H1 (cell line): ENCODE measurements at regions not wholly inside any gene's neighbourhood (a gene's known extent, or its start where the extent isn't known, plus 50 kb on each side); places are given as distances from the start of the nearest gene placed in this dataset.

ENCODE experiments used
- CTCF ChIA-PET: fragments of 300-600 bp; sonication (Branson Sonifier 250); formaldehyde crosslinking; loops from one replicate; lab custom pipeline; 2021; ENCODE audit not compliant: partially characterized antibody; lab: Charles Lee
- POLR2A ChIA-PET: fragments of 300-600 bp; sonication (Branson Sonifier 250); formaldehyde crosslinking; loops from one replicate; lab custom pipeline; 2021; ENCODE audit warnings: inconsistent platforms; ENCODE audit not compliant: partially characterized antibody; lab: Charles Lee
- DNase-seq, 2 experiments: peaks; one replicate each; pipeline versions ENCODE4 v3.0.0 to v3.0.0-alpha.2; 2010 to 2022; ENCODE audit warnings: low spot score in 2 of 2, low read depth in 1 of 2, mixed read lengths in 1 of 2
- FAIRE-seq: peaks from 2 replicates; lab custom pipeline; 2011; peaks lifted over from hg19 to GRCh38; lab: Jason Lieb, UNC
- H2AFZ ChIP-seq: 2 replicates; pipeline ENCODE4 v1.8.1; 2012; ENCODE audit warnings: low read length, inconsistent platforms
- H2AK5ac ChIP-seq: 2 replicates; pipeline ENCODE4 v1.6.1; 2013; ENCODE audit warnings: low read depth, low read length
- H2BK120ac ChIP-seq: replicated peaks from 2 replicates; pipeline ENCODE3; 2013; ENCODE audit warnings: low read depth, low read length, inconsistent platforms
- H2BK12ac ChIP-seq: 2 replicates; pipeline ENCODE4 v1.6.1; 2013; ENCODE audit warnings: low read depth, low read length
- H2BK15ac ChIP-seq: 2 replicates; pipeline ENCODE4 v1.6.1; 2013; ENCODE audit warnings: low read length
- H2BK20ac ChIP-seq: 2 replicates; pipeline ENCODE4 v1.6.1; 2013; ENCODE audit warnings: low read length
- H2BK5ac ChIP-seq: 2 replicates; pipeline ENCODE4 v1.6.1; 2013; ENCODE audit warnings: low read depth, low read length
- H3K14ac ChIP-seq: 2 replicates; pipeline ENCODE4 v1.6.1; 2013; ENCODE audit warnings: inconsistent platforms; ENCODE audit not compliant: insufficient read length
- H3K18ac ChIP-seq: 2 replicates; pipeline ENCODE4 v1.6.1; 2013; ENCODE audit warnings: low read length; ENCODE audit errors: extremely low read depth
- H3K23ac ChIP-seq: 2 replicates; pipeline ENCODE4 v1.6.1; 2013; ENCODE audit warnings: inconsistent platforms; ENCODE audit not compliant: insufficient read length
- H3K23me2 ChIP-seq: 2 replicates; pipeline ENCODE4 v1.6.1; 2013; ENCODE audit warnings: low read depth, low read length
- H3K27ac ChIP-seq: 2 replicates; pipeline ENCODE4 v1.6.1; 2011; ENCODE audit warnings: low read depth, low read length, inconsistent platforms
- H3K27me3 ChIP-seq, 4 experiments: replicated peaks in 1 of 4; 1 replicate in 1 of 4; 2 replicates in 3 of 4; pipeline versions ENCODE4 v1.6.1 to v1.8.1; 2011 to 2013; ENCODE audit warnings: low read length in 3 of 4, mild to moderate bottlenecking in 3 of 4, inconsistent platforms in 2 of 4, mixed read lengths in 2 of 4, moderate library complexity in 1 of 4; ENCODE audit not compliant: control insufficient read depth in 3 of 4, insufficient read depth in 3 of 4; ENCODE audit errors: extremely low read depth in 1 of 4
- H3K36me3 ChIP-seq, 4 experiments: 2 replicates each; pipeline versions ENCODE4 v1.6.1 to v1.8.1; 2011 to 2013; ENCODE audit warnings: mild to moderate bottlenecking in 4 of 4, low read length in 3 of 4, moderate library complexity in 2 of 4, control low read depth in 1 of 4, inconsistent platforms in 1 of 4; ENCODE audit not compliant: insufficient read depth in 4 of 4, control insufficient read depth in 2 of 4
- H3K4ac ChIP-seq: replicated peaks from 2 replicates; pipeline ENCODE3; 2013; ENCODE audit warnings: low read length, low read depth, mixed read lengths, inconsistent platforms; ENCODE audit not compliant: insufficient read length
- H3K4me1 ChIP-seq, 4 experiments: replicated peaks in 1 of 4; 1 replicate in 1 of 4; 2 replicates in 3 of 4; pipeline versions ENCODE4 v1.6.1 to v1.8.1; 2011 to 2013; ENCODE audit warnings: low read length in 3 of 4, inconsistent platforms in 2 of 4, mixed read lengths in 1 of 4; ENCODE audit not compliant: insufficient read depth in 4 of 4, control insufficient read depth in 3 of 4
- H3K4me2 ChIP-seq, 2 experiments: 2 replicates each; pipeline versions ENCODE4 v1.6.1 to v1.8.1; 2011 to 2013; ENCODE audit warnings: low read depth in 2 of 2, low read length in 2 of 2, control low read depth in 1 of 2, inconsistent platforms in 1 of 2, mild to moderate bottlenecking in 1 of 2; ENCODE audit not compliant: insufficient read depth in 1 of 2
- H3K4me3 ChIP-seq, 4 experiments: fragments of 200-600, 300-600 bp in 1 of 4; sonication (generic), shearing (Covaris generic), sonication (Bioruptor Twin) in 1 of 4; 2 replicates each; pipeline versions ENCODE4 v1.5.1 to v1.8.1; 2011 to 2016; ENCODE audit warnings: low read length in 4 of 4, low read depth in 3 of 4, control low read depth in 2 of 4, inconsistent platforms in 2 of 4, mild to moderate bottlenecking in 2 of 4, mixed read lengths in 1 of 4, moderate library complexity in 1 of 4; ENCODE audit not compliant: insufficient read depth in 2 of 4; ENCODE audit errors: extremely low read depth in 1 of 4
- H3K56ac ChIP-seq: replicated peaks from 2 replicates; pipeline ENCODE3; 2013; ENCODE audit warnings: low read depth, mild to moderate bottlenecking, mixed read lengths, low read length, inconsistent platforms; ENCODE audit not compliant: insufficient read length
- H3K79me1 ChIP-seq: 2 replicates; pipeline ENCODE4 v1.6.1; 2013; ENCODE audit warnings: low read depth, low read length, control low read depth
- H3K79me2 ChIP-seq, 2 experiments: 2 replicates each; pipeline versions ENCODE4 v1.6.1 to v1.8.1; 2012 to 2013; ENCODE audit warnings: low read length in 2 of 2, mild to moderate bottlenecking in 2 of 2, inconsistent platforms in 1 of 2; ENCODE audit not compliant: insufficient read depth in 2 of 2, control insufficient read depth in 1 of 2
- H3K9ac ChIP-seq, 4 experiments: replicated peaks in 1 of 4; 1 replicate in 1 of 4; 2 replicates in 3 of 4; pipeline versions ENCODE4 v1.6.1 to v1.8.1; 2011 to 2013; ENCODE audit warnings: low read depth in 3 of 4, low read length in 3 of 4, control low read depth in 2 of 4, mild to moderate bottlenecking in 2 of 4, moderate library complexity in 2 of 4, inconsistent platforms in 1 of 4; ENCODE audit errors: extremely low read depth in 1 of 4
- H3K9me3 ChIP-seq, 2 experiments: 2 replicates each; pipeline versions ENCODE4 v1.6.1 to v1.8.1; 2012 to 2013; ENCODE audit warnings: mild to moderate bottlenecking in 2 of 2, moderate library complexity in 2 of 2, control low read depth in 1 of 2, inconsistent platforms in 1 of 2, low read depth in 1 of 2, low read length in 1 of 2, mixed read lengths in 1 of 2; ENCODE audit not compliant: insufficient read depth in 2 of 2
- H4K20me1 ChIP-seq, 2 experiments: replicated peaks in 1 of 2; 2 replicates each; pipeline versions ENCODE3 to v1.8.1; 2011 to 2013; ENCODE audit warnings: inconsistent platforms in 2 of 2, low read length in 2 of 2, mild to moderate bottlenecking in 1 of 2; ENCODE audit not compliant: insufficient read depth in 2 of 2, control insufficient read depth in 1 of 2
- H4K5ac ChIP-seq: 2 replicates; pipeline ENCODE4 v1.6.1; 2013; ENCODE audit warnings: low read length, low read depth, mixed read lengths, inconsistent platforms; ENCODE audit not compliant: insufficient read length
- H4K8ac ChIP-seq: 2 replicates; pipeline ENCODE4 v1.8.0; 2013; ENCODE audit warnings: mild to moderate bottlenecking, moderate library complexity, low read length, inconsistent platforms; ENCODE audit not compliant: insufficient read depth; ENCODE audit errors: extremely low read depth
- H4K91ac ChIP-seq: replicated peaks from 2 replicates; pipeline ENCODE3; 2013; ENCODE audit warnings: low read length, mixed read lengths, inconsistent platforms; ENCODE audit not compliant: insufficient read length
- ATF2 ChIP-seq: IDR thresholded peaks from 2 replicates; pipeline ENCODE4 v1.6.1; 2012; ENCODE audit warnings: low read length, inconsistent platforms
- CBX8 ChIP-seq: fragments of 300-800, 300-1000 bp; sonication (generic); IDR thresholded peaks from 2 replicates; pipeline ENCODE4 v1.7.1; 2016; ENCODE audit warnings: low read depth, low read length, borderline replicate concordance
- CEBPB ChIP-seq: IDR thresholded peaks from 2 replicates; pipeline ENCODE4 v1.6.1; 2012; ENCODE audit warnings: low read depth, low read length
- CREB1 ChIP-seq: IDR thresholded peaks from 2 replicates; pipeline ENCODE4 v1.6.1; 2012; ENCODE audit warnings: inconsistent platforms
- EGR1 ChIP-seq: IDR thresholded peaks from 2 replicates; pipeline ENCODE4 v1.6.1; 2011; ENCODE audit warnings: low read depth, low read length, borderline replicate concordance
- HDAC6 ChIP-seq: IDR thresholded peaks from one replicate; pipeline ENCODE4 v1.7.1; 2012; ENCODE audit warnings: low read depth, mild to moderate bottlenecking, inconsistent platforms, low read length, moderate library complexity
- KDM5A ChIP-seq: fragments of 200-600 bp; IDR thresholded peaks from 2 replicates; pipeline ENCODE4 v1.7.1; 2012; ENCODE audit warnings: mild to moderate bottlenecking, low read length, inconsistent platforms, mixed read lengths
- NRF1 ChIP-seq: IDR thresholded peaks from 2 replicates; pipeline ENCODE4 v1.6.1; 2011; ENCODE audit warnings: mild to moderate bottlenecking, low read depth, low read length, improper control_type of control experiment
- SIN3A ChIP-seq, 2 experiments: IDR thresholded peaks in 1 of 2; conservative IDR thresholded peaks in 1 of 2; 2 replicates each; pipeline ENCODE4 v1.6.1; 2011 to 2012; ENCODE audit warnings: low read length in 2 of 2, improper control_type of control experiment in 1 of 2, low read depth in 1 of 2, mild to moderate bottlenecking in 1 of 2
- SIRT6 ChIP-seq: IDR thresholded peaks from one replicate; pipeline ENCODE4 v1.7.1; 2012; ENCODE audit warnings: low read length, inconsistent platforms
- SP1 ChIP-seq: IDR thresholded peaks from 2 replicates; pipeline ENCODE4 v1.6.1; 2011; ENCODE audit warnings: low read depth, low read length
- SP4 ChIP-seq: IDR thresholded peaks from 2 replicates; pipeline ENCODE4 v1.6.1; 2012; ENCODE audit warnings: low read length, inconsistent platforms
- SRF ChIP-seq: IDR thresholded peaks from 2 replicates; pipeline ENCODE4 v1.6.1; 2011; ENCODE audit warnings: mild to moderate bottlenecking, low read depth, low read length, moderate library complexity
- TAF1 ChIP-seq: IDR thresholded peaks from 2 replicates; pipeline ENCODE4 v1.6.1; 2011; ENCODE audit warnings: mild to moderate bottlenecking, low read depth, low read length
- TBP ChIP-seq: IDR thresholded peaks from 2 replicates; pipeline ENCODE4 v1.6.1; 2011; ENCODE audit warnings: low read depth, low read length, improper control_type of control experiment
- ZNF274 ChIP-seq: IDR thresholded peaks from 2 replicates; pipeline ENCODE4 v1.7.0; 2012; ENCODE audit warnings: low read length, borderline replicate concordance; ENCODE audit errors: extremely low read depth
- whole genome bisulfite sequencing, 2 experiments: shearing (Covaris generic) in 1 of 2; methylation state at CpG; one replicate each; pipeline versions ENCODE4 v1.1.6 to v1.1.7; 2013 to 2015; ENCODE audit warnings: low lambda C conversion rate in 2 of 2, mixed read lengths in 2 of 2, inconsistent platforms in 1 of 2, low coverage in 1 of 2, missing lambda C conversion rate in 1 of 2; ENCODE audit not compliant: insufficient replicate concordance in 2 of 2, insufficient coverage in 1 of 2, insufficient read length in 1 of 2; ENCODE audit errors: extremely low coverage in 1 of 2, missing lambda C conversion rate in 1 of 2; 5-methylcytosine and 5-hydroxymethylcytosine counted together

- no peak overlapping the region for H3K4me2 ChIP-seq
- H2AK5ac ChIP-seq = no peak overlapping the region
- no peak overlapping the region for H4K91ac ChIP-seq
- no peak overlapping the region for H2BK12ac ChIP-seq
- no peak for DNase-seq
- no peak for FAIRE-seq
- H3K23ac ChIP-seq = no peak overlapping the region
- H3K27me3 ChIP-seq = no peaks in the 10 kb centered on the region
- H3K9me3 ChIP-seq = peaks cover 2% of the 10 kb centered on the region in 2 experiments; a peak in 1 of 4 replicates
- H2AFZ ChIP-seq = no peak overlapping the region
- no peak overlapping the region for H4K5ac ChIP-seq
- no peaks in the 10 kb centered on the region for H3K36me3 ChIP-seq
- H3K4ac ChIP-seq = no peak overlapping the region
- H2BK120ac ChIP-seq = no peak overlapping the region
- H3K14ac ChIP-seq = no peak overlapping the region
- H3K4me3 ChIP-seq = no peak overlapping the region
- H4K20me1 ChIP-seq = no peaks in the 10 kb centered on the region
- H3K56ac ChIP-seq = no peak overlapping the region
- H3K9ac ChIP-seq = no peak overlapping the region
- H3K27ac ChIP-seq = no peak overlapping the region
- H2BK15ac ChIP-seq = no peak overlapping the region
- CTCF ChIA-PET = no interaction called here
- no peaks in the 10 kb centered on the region for H3K79me2 ChIP-seq
- H3K79me1 ChIP-seq = no peaks in the 10 kb centered on the region
- no peak overlapping the region for H2BK20ac ChIP-seq
- no peak overlapping the region for H3K18ac ChIP-seq
- H4K8ac ChIP-seq = no peak overlapping the region
- no peaks in the 10 kb centered on the region for H3K4me1 ChIP-seq
- no peaks in the 10 kb centered on the region for H3K23me2 ChIP-seq
- 92% methylated on average over 2 of the region's 2 CpGs; no CpG with 5 or more reads in 1 of the 2 experiments for WGBS, 2 experiments
- H2BK5ac ChIP-seq = no peak overlapping the region
- POLR2A ChIA-PET = no interaction called here
- TF ChIP-seq SIN3A (conservative IDR thresholded peaks at IDR 0.05 in 1 of 2, IDR thresholded peaks at IDR 0.05 in 1 of 2; ENCODE audit: low read depth in 1 of 2, low read length in 2 of 2) (no peak), SIRT6 (no peak), SP4 (no peak), ZNF274 (no peak), CREB1 (no peak), EGR1 (no peak), CEBPB (no peak), CBX8 (no peak), NRF1 (no peak), HDAC6 (no peak), KDM5A (no peak), TBP (no peak), ATF2 (no peak), TAF1 (no peak), SP1 (no peak), SRF (no peak)
Observed at GRCh38 chr21:19731251-19731650, 1267.0 kb upstream of the NCAM2 start.
